OCI-LY3 (cell line): ENCODE measurements at regions not wholly inside any gene's neighbourhood (a gene's known extent, or its start where the extent isn't known, plus 50 kb on each side); places are given as distances from the start of the nearest gene placed in this dataset.

Experiments
- H2AFZ ChIP-seq: fragments of 200-600, 300-600 bp; shearing (Covaris generic); 2 replicates; pipeline ENCODE4 v1.6.0; 2014; ENCODE audit warnings: antibody characterized with exemption, low read depth, low read length
- H3K27ac ChIP-seq: fragments of 200-600, 300-600 bp; sonication (generic); 2 replicates; pipeline ENCODE4 v1.5.1; 2014; ENCODE audit warnings: mild to moderate bottlenecking, low read length, moderate library complexity, mixed read lengths
- H3K27me3 ChIP-seq: fragments of 200-600, 300-600 bp; sonication (generic); 2 replicates; pipeline ENCODE4 v1.6.1; 2014; ENCODE audit warnings: low read depth, low read length, mixed read lengths
- H3K36me3 ChIP-seq: fragments of 200-600, 300-600 bp; sonication (generic); replicated peaks from 2 replicates; pipeline ENCODE3; 2014; ENCODE audit warnings: low read depth, low read length, mixed read lengths
- H3K4me1 ChIP-seq: fragments of 300-600, 200-600 bp; sonication (generic); 2 replicates; pipeline ENCODE4 v1.6.1; 2014; ENCODE audit warnings: low read length, mixed read lengths
- H3K4me2 ChIP-seq: fragments of 200-600, 300-600 bp; sonication (generic); 2 replicates; pipeline ENCODE4 v1.6.1; 2014; ENCODE audit warnings: low read length, mixed read lengths
- H3K4me3 ChIP-seq: fragments of 300-600, 200-600 bp; sonication (generic); 2 replicates; pipeline ENCODE4 v1.5.1; 2014; ENCODE audit warnings: antibody characterized with exemption, mild to moderate bottlenecking, low read length, moderate library complexity
- H3K79me2 ChIP-seq: fragments of 300-600, 200-600 bp; shearing (Covaris generic); 2 replicates; pipeline ENCODE4 v1.6.1; 2014; ENCODE audit warnings: mild to moderate bottlenecking, low read length, mixed read lengths
- H3K9ac ChIP-seq: fragments of 300-600, 200-600 bp; shearing (Covaris generic); 2 replicates; pipeline ENCODE4 v1.6.0; 2014; ENCODE audit warnings: mild to moderate bottlenecking, low read length, moderate library complexity
- H3K9me3 ChIP-seq: fragments of 200-600, 300-600 bp; shearing (Covaris generic); 2 replicates; pipeline ENCODE4 v1.6.1; 2014; ENCODE audit warnings: low read length, mixed read lengths; ENCODE audit not compliant: insufficient read depth
- H4K20me1 ChIP-seq: fragments of 200-600, 300-600 bp; sonication (generic); 2 replicates; pipeline ENCODE4 v1.6.1; 2016; ENCODE audit warnings: low read length, mixed read lengths; ENCODE audit not compliant: insufficient read depth
- CTCF ChIP-seq: fragments of 200-600, 300-600 bp; sonication (generic); IDR thresholded peaks from 2 replicates; pipeline ENCODE4 v1.5.1; 2014; ENCODE audit warnings: antibody characterized with exemption, low read length, low read depth
- EZH2phosphoT487 ChIP-seq: fragments of 200-600 bp; shearing (Covaris generic); IDR thresholded peaks from 2 replicates; pipeline ENCODE4 v1.6.1; 2018; ENCODE audit warnings: antibody characterized with exemption, mixed run types, low read depth

- Histone ChIP-seq H4K20me1 (no peaks in the 10 kb centered on the region), H3K9me3 (no peaks in the 10 kb centered on the region), H3K4me2 (no peak overlapping the region), H3K9ac (no peak overlapping the region), H3K27ac (no peak overlapping the region), H3K4me1 (no peaks in the 10 kb centered on the region), H3K36me3 (no peaks in the 10 kb centered on the region), H3K27me3 (no peaks in the 10 kb centered on the region), H3K4me3 (no peak overlapping the region), H3K79me2 (no peaks in the 10 kb centered on the region), H2AFZ (no peak overlapping the region)
- no peak for TF ChIP-seq EZH2phosphoT487
- TF ChIP-seq CTCF = no peak
Measured at GRCh38 chr15:46580924-46581323, 946.1 kb downstream of the SQOR start.

- Histone ChIP-seq H3K79me2 (no peaks in the 10 kb centered on the region), H3K27me3 (no peaks in the 10 kb centered on the region), H3K4me2 (no peak overlapping the region), H3K9me3 (no peaks in the 10 kb centered on the region), H3K4me3 (no peak overlapping the region), H3K36me3 (no peaks in the 10 kb centered on the region), H3K4me1 (no peaks in the 10 kb centered on the region), H2AFZ (no peak overlapping the region), H3K27ac (no peak overlapping the region), H3K9ac (no peak overlapping the region), H4K20me1 (no peaks in the 10 kb centered on the region)
- no peak for TF ChIP-seq EZH2phosphoT487
- no peak for TF ChIP-seq CTCF
Measured at GRCh38 chr15:46589088-46589487, 954.3 kb downstream of the SQOR start.

- no peak overlapping the region for H3K9ac ChIP-seq
- H3K9me3 ChIP-seq = no peaks in the 10 kb centered on the region
- no peaks in the 10 kb centered on the region for H3K36me3 ChIP-seq
- no peak overlapping the region for H3K27ac ChIP-seq
- no peaks in the 10 kb centered on the region for H3K4me1 ChIP-seq
- no peaks in the 10 kb centered on the region for H4K20me1 ChIP-seq
- H3K27me3 ChIP-seq = no peaks in the 10 kb centered on the region
- H3K4me2 ChIP-seq = no peak overlapping the region
- no peaks in the 10 kb centered on the region for H3K79me2 ChIP-seq
- H3K4me3 ChIP-seq = no peak overlapping the region
- no peak overlapping the region for H2AFZ ChIP-seq
- TF ChIP-seq CTCF (no peak), EZH2phosphoT487 (no peak)
Measured at GRCh38 chr15:46591462-46591861, 956.6 kb downstream of the SQOR start.

- Histone ChIP-seq H3K36me3 (no peaks in the 10 kb centered on the region), H3K4me2 (no peak overlapping the region), H3K9me3 (no peaks in the 10 kb centered on the region), H2AFZ (no peak overlapping the region), H3K4me3 (no peak overlapping the region), H4K20me1 (no peaks in the 10 kb centered on the region), H3K79me2 (no peaks in the 10 kb centered on the region), H3K27me3 (no peaks in the 10 kb centered on the region), H3K27ac (no peak overlapping the region), H3K4me1 (no peaks in the 10 kb centered on the region), H3K9ac (no peak overlapping the region)
- TF ChIP-seq EZH2phosphoT487 (no peak), CTCF (no peak)
Measured at GRCh38 chr15:46595016-46595415, 960.2 kb downstream of the SQOR start.
